SH-SY5Y (cell line): ENCODE measurements at regions not wholly inside any gene's neighbourhood (a gene's known extent, or its start where the extent isn't known, plus 50 kb on each side); places are given as distances from the start of the nearest gene placed in this dataset.

ENCODE experiments used
- GATA2 ChIP-seq: IDR thresholded peaks from 2 replicates; pipeline ENCODE4 v1.6.1; 2011; ENCODE audit warnings: mild to moderate bottlenecking, low read depth, low read length
- GATA3 ChIP-seq: IDR thresholded peaks from 2 replicates; pipeline ENCODE4 v1.6.1; 2011; ENCODE audit warnings: low read depth, mild to moderate bottlenecking, low read length, moderate library complexity

- TF ChIP-seq GATA3 = no peak
- no peak for TF ChIP-seq GATA2
Measured at GRCh38 chr2:16615687-16616615, 49.7 kb downstream of the CYRIA start.
